ENCODE measurements at regions not wholly inside any gene's neighbourhood (a gene's known extent, or its start where the extent isn't known, plus 50 kb on each side); places are given as distances from the start of the nearest gene placed in this dataset.

DNA sequence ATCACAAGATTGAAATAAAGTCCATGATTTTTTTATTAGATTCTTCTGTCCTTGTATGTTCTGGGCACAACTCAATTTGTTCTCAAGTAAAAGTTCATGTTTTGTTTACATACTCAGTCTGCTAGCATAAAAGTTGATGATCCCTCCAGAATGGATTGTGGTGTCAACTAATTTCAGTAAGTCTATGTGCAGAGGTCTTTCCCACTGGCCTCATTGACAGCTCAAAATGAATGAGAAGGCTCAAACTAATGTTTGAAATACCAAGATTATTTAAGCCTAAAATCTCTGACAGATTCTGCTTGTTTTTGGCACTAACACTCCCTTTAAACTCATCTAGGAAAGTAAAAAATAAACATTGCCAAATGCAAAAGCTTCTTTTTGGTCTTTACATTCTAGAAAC is 561.2 kb upstream of the CNTNAP5 start:
- no peak overlapping the region for H2AFZ ChIP-seq
- no peak overlapping the region for H3K27ac ChIP-seq
- H3K4me3 ChIP-seq, result no peak overlapping the region
- ChIA-PET POLR2A (ENCODE audit: unreplicated experiment) (no interaction called here), CTCF (no interaction called here)
- intact Hi-C loops (cut with micrococcal nuclease; ENCODE audit: unreplicated experiment), result no loop called here
- no peaks in the 10 kb centered on the region for H3F3A ChIP-seq (ENCODE audit: insufficient read depth, low read depth)
- H3K4me1 ChIP-seq (replicated peaks; ENCODE audit: insufficient read depth), result no peaks in the 10 kb centered on the region
- no peak for DNase-seq
- H3K79me2 ChIP-seq (ENCODE audit: low read depth), result no peaks in the 10 kb centered on the region
- no peaks in the 10 kb centered on the region for H4K20me1 ChIP-seq (ENCODE audit: insufficient read depth)
- TF ChIP-seq, protein P1, sequence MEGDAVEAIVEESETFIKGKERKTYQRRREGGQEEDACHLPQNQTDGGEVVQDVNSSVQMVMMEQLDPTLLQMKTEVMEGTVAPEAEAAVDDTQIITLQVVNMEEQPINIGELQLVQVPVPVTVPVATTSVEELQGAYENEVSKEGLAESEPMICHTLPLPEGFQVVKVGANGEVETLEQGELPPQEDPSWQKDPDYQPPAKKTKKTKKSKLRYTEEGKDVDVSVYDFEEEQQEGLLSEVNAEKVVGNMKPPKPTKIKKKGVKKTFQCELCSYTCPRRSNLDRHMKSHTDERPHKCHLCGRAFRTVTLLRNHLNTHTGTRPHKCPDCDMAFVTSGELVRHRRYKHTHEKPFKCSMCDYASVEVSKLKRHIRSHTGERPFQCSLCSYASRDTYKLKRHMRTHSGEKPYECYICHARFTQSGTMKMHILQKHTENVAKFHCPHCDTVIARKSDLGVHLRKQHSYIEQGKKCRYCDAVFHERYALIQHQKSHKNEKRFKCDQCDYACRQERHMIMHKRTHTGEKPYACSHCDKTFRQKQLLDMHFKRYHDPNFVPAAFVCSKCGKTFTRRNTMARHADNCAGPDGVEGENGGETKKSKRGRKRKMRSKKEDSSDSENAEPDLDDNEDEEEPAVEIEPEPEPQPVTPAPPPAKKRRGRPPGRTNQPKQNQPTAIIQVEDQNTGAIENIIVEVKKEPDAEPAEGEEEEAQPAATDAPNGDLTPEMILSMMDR (conservative IDR thresholded peaks at IDR 0.05), result no peak
- no peak for TF ChIP-seq EZH2 (IDR thresholded peaks at IDR 0.05; ENCODE audit: low read depth)
- no peaks in the 10 kb centered on the region for H3K9me2 ChIP-seq (ENCODE audit: insufficient read depth)
- BruUV-seq (replicated peaks), result no TSS peak
- no peaks in the 10 kb centered on the region for H3K9me3 ChIP-seq (ENCODE audit: insufficient read depth, low read depth)
- no peaks in the 10 kb centered on the region for H3K36me3 ChIP-seq (ENCODE audit: low read depth)
- no peaks in the 10 kb centered on the region for H3K27me3 ChIP-seq (ENCODE audit: insufficient read depth, low read depth)
- no peak overlapping the region for H3K4me2 ChIP-seq

DNA sequence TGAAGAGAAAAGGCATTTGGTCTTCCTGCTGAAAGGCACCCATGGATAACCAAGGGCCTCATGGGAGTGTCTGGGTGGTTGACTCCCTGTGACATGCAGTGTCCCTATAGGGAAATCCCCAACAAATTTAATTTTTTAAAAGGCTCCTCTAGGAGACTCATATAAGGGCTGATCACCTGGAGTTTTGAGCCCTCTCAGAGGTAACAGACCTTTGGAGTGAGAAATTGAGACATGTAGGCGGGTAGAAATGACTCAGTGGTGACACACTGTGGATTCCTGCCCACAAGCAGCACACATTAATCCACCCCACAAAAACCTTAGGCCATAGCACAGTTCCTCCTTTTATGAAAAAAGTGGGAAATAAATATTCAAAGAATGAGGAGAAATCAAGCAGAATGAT is 557.0 kb upstream of the CNTNAP5 start:
- no peaks in the 10 kb centered on the region for H3F3A ChIP-seq (ENCODE audit: insufficient read depth, low read depth)
- no peaks in the 10 kb centered on the region for H4K20me1 ChIP-seq (ENCODE audit: insufficient read depth)
- BruUV-seq (replicated peaks), result no TSS peak
- DNase-seq, result no peak
- H3K79me2 ChIP-seq (ENCODE audit: low read depth), result no peaks in the 10 kb centered on the region
- no peak overlapping the region for H3K27ac ChIP-seq
- H3K9me2 ChIP-seq (ENCODE audit: insufficient read depth), result no peaks in the 10 kb centered on the region
- H3K27me3 ChIP-seq (ENCODE audit: insufficient read depth, low read depth), result no peaks in the 10 kb centered on the region
- no peak for TF ChIP-seq EZH2 (IDR thresholded peaks at IDR 0.05; ENCODE audit: low read depth)
- TF ChIP-seq, protein P1 (conservative IDR thresholded peaks at IDR 0.05), result no peak
- intact Hi-C loops (cut with micrococcal nuclease; ENCODE audit: unreplicated experiment), result no loop called here
- no peak overlapping the region for H3K4me3 ChIP-seq
- CTCF ChIA-PET, result no interaction called here
- no peaks in the 10 kb centered on the region for H3K4me1 ChIP-seq (replicated peaks; ENCODE audit: insufficient read depth)
- no peak overlapping the region for H2AFZ ChIP-seq
- no peaks in the 10 kb centered on the region for H3K9me3 ChIP-seq (ENCODE audit: insufficient read depth, low read depth)
- H3K36me3 ChIP-seq (ENCODE audit: low read depth), result no peaks in the 10 kb centered on the region
- H3K4me2 ChIP-seq, result no peak overlapping the region
- POLR2A ChIA-PET (ENCODE audit: unreplicated experiment), result no interaction called here

DNA sequence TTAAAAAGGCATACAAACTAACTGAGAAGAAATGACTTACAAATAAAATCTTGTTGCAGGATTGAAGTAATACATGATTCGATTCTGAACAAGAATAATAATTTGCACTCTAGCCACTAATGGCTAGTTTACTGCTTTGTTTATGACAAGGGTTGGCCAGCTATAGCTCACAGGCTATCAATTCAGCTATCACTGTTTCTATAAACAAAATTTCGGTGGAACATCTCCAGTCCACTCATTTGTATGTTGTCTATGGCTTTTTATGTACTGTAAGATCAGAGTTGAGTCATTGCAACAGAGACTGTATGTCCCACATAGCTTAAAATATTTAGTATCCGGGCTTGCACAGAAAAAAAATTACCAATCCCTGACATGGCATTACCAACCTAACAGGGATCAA is 543.7 kb upstream of the CNTNAP5 start:
- H3K36me3 ChIP-seq (ENCODE audit: low read depth), result no peaks in the 10 kb centered on the region
- H3K4me2 ChIP-seq, result no peak overlapping the region
- no peaks in the 10 kb centered on the region for H3K27me3 ChIP-seq (ENCODE audit: insufficient read depth, low read depth)
- no peaks in the 10 kb centered on the region for H3K9me3 ChIP-seq (ENCODE audit: insufficient read depth, low read depth)
- ChIA-PET POLR2A (ENCODE audit: unreplicated experiment) (no interaction called here), CTCF (no interaction called here)
- intact Hi-C loops (cut with micrococcal nuclease; ENCODE audit: unreplicated experiment), result no loop called here
- no peak overlapping the region for H2AFZ ChIP-seq
- no peaks in the 10 kb centered on the region for H3F3A ChIP-seq (ENCODE audit: insufficient read depth, low read depth)
- H3K4me3 ChIP-seq, result no peak overlapping the region
- H3K79me2 ChIP-seq (ENCODE audit: low read depth), result no peaks in the 10 kb centered on the region
- DNase-seq, result no peak
- no peaks in the 10 kb centered on the region for H4K20me1 ChIP-seq (ENCODE audit: insufficient read depth)
- no TSS peak for BruUV-seq (replicated peaks)
- H3K9me2 ChIP-seq (ENCODE audit: insufficient read depth), result no peaks in the 10 kb centered on the region
- H3K4me1 ChIP-seq (replicated peaks; ENCODE audit: insufficient read depth), result no peaks in the 10 kb centered on the region
- H3K27ac ChIP-seq, result no peak overlapping the region
- TF ChIP-seq EZH2 (IDR thresholded peaks at IDR 0.05; ENCODE audit: low read depth), result no peak

DNA sequence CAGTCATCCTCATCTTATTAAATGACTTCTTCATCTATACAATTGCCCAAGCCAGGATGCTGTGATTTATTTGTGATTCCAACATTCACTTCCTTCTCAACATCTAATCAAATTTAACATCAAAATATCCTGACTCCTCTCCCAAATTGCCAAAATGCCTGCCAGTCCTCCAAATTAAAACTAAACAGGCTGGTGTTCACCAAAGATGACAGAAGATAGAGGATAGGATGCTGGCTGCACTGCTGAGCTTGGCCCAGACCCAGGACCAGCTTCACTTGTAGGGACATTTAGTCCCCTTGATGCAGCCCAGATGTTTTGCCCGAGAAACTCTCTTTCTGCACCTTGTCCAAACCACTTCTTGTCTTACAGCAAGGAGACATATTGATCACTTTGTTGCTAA is 540.0 kb upstream of the CNTNAP5 start:
- no peak for DNase-seq
- ChIA-PET POLR2A (ENCODE audit: unreplicated experiment) (no interaction called here), CTCF (no interaction called here)
- no peaks in the 10 kb centered on the region for H3K79me2 ChIP-seq (ENCODE audit: low read depth)
- no TSS peak for BruUV-seq (replicated peaks)
- no peaks in the 10 kb centered on the region for H3K9me3 ChIP-seq (ENCODE audit: insufficient read depth, low read depth)
- H3K4me2 ChIP-seq, result no peak overlapping the region
- H3K27me3 ChIP-seq (ENCODE audit: insufficient read depth, low read depth), result no peaks in the 10 kb centered on the region
- H3K4me1 ChIP-seq (replicated peaks; ENCODE audit: insufficient read depth), result no peaks in the 10 kb centered on the region
- intact Hi-C loops (cut with micrococcal nuclease; ENCODE audit: unreplicated experiment), result no loop called here
- no peaks in the 10 kb centered on the region for H3K36me3 ChIP-seq (ENCODE audit: low read depth)
- H3K9me2 ChIP-seq (ENCODE audit: insufficient read depth), result no peaks in the 10 kb centered on the region
- no peaks in the 10 kb centered on the region for H3F3A ChIP-seq (ENCODE audit: insufficient read depth, low read depth)
- no peak overlapping the region for H2AFZ ChIP-seq
- no peak overlapping the region for H3K27ac ChIP-seq
- no peaks in the 10 kb centered on the region for H4K20me1 ChIP-seq (ENCODE audit: insufficient read depth)
- TF ChIP-seq, protein P1 (conservative IDR thresholded peaks at IDR 0.05), result no peak
- no peak for TF ChIP-seq EZH2 (IDR thresholded peaks at IDR 0.05; ENCODE audit: low read depth)
- H3K4me3 ChIP-seq, result no peak overlapping the region

Measured in PC-9 (cell line).